ENCODE measurements at regions not wholly inside any gene's neighbourhood (a gene's known extent, or its start where the extent isn't known, plus 50 kb on each side); places are given as distances from the start of the nearest gene placed in this dataset.

DNA sequence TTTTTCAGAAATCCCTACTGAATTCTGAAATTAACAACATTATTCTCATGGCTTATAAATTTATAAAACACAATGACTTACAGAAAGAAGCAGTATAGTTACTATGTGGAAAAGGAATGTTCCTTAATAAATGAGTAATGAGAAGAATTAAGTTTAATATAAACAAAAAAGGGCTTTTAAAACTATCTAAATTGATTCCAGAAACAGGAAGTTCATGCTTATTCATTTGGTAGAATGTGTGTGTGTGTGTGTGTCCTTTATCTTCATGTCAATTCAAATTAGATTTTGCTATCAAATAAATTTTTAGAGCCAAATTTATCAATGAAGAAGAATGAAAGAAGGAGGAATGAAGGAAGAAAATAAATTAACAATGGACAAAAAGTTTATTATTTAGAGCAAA, 440.8 kb upstream of the LRRTM4 start:
- TF ChIP-seq, protein P1, sequence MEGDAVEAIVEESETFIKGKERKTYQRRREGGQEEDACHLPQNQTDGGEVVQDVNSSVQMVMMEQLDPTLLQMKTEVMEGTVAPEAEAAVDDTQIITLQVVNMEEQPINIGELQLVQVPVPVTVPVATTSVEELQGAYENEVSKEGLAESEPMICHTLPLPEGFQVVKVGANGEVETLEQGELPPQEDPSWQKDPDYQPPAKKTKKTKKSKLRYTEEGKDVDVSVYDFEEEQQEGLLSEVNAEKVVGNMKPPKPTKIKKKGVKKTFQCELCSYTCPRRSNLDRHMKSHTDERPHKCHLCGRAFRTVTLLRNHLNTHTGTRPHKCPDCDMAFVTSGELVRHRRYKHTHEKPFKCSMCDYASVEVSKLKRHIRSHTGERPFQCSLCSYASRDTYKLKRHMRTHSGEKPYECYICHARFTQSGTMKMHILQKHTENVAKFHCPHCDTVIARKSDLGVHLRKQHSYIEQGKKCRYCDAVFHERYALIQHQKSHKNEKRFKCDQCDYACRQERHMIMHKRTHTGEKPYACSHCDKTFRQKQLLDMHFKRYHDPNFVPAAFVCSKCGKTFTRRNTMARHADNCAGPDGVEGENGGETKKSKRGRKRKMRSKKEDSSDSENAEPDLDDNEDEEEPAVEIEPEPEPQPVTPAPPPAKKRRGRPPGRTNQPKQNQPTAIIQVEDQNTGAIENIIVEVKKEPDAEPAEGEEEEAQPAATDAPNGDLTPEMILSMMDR (conservative IDR thresholded peaks at IDR 0.05) = no peak
- Mint-ChIP-seq H3K36me3 (ENCODE audit: low read depth) (no peaks in the 10 kb centered on the region), H3K9me3 (peaks cover 10% of the 10 kb centered on the region), H3K27ac (no peak overlapping the region), H3K27me3 (ENCODE audit: insufficient read depth) (no peaks in the 10 kb centered on the region), H3K4me3 (no peak overlapping the region), H3K4me1 (no peaks in the 10 kb centered on the region)
- no peaks in the 10 kb centered on the region for H3K27me3 ChIP-seq (ENCODE audit: control insufficient read depth, insufficient read depth, low read length, poor library complexity, severe bottlenecking)
- no peaks in the 10 kb centered on the region for H3K9me3 ChIP-seq (ENCODE audit: control insufficient read depth, low read length)
- no peak for DNase-seq
- H3K4me1 ChIP-seq (ENCODE audit: control insufficient read depth, insufficient read depth, low read length) = no peaks in the 10 kb centered on the region
- no peaks in the 10 kb centered on the region for H3K36me3 ChIP-seq (ENCODE audit: control insufficient read depth, insufficient read depth, low read length)
- no peak overlapping the region for H3K9ac ChIP-seq (ENCODE audit: extremely low read depth, low read length, poor library complexity, severe bottlenecking)
- no peak overlapping the region for H3K4me3 ChIP-seq (ENCODE audit: low read length)
- H3K27ac ChIP-seq (ENCODE audit: low read depth, low read length) = no peak overlapping the region

DNA sequence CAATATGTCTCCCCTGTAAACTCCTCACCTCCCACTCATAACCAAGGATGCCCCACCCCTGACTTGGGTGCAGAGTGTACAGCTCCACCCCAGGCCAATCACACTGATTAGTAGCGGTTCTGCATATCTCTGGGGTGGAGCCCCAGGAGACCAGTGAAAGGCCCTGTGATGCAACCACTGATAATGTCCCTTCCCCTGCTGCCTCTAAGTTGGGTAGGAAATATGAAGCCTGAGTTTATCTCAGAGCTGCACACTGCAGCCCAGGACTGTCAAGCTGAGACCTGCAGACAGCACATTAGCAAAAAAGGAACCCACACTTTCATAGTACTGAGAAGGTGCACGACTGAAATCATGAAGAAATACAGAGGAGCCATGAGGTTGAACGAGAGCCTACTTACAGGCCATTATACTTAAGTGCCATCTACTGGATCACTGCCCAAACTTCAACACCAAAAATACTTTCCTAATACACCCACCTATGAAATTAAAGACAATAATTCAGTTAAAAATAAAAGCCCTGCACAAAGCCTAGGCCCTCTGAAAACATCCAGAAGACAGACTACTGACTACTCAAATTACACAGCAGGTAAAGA, 455.4 kb upstream of the LRRTM4 start:
- Mint-ChIP-seq H3K36me3 (ENCODE audit: low read depth) (peaks cover 3% of the 10 kb centered on the region), H3K9me3 (peaks cover 54% of the 10 kb centered on the region), H3K27ac (no peak overlapping the region), H3K27me3 (ENCODE audit: insufficient read depth) (no peaks in the 10 kb centered on the region), H3K4me1 (peaks cover 2% of the 10 kb centered on the region), H3K4me3 (no peak overlapping the region)
- Histone ChIP-seq H3K27me3 (ENCODE audit: control insufficient read depth, insufficient read depth, low read length, poor library complexity, severe bottlenecking) (no peaks in the 10 kb centered on the region), H3K36me3 (ENCODE audit: control insufficient read depth, insufficient read depth, low read length) (no peaks in the 10 kb centered on the region), H3K4me1 (ENCODE audit: control insufficient read depth, insufficient read depth, low read length) (no peaks in the 10 kb centered on the region), H3K9ac (ENCODE audit: extremely low read depth, low read length, poor library complexity, severe bottlenecking) (no peak overlapping the region), H3K9me3 (ENCODE audit: control insufficient read depth, low read length) (peaks cover 33% of the 10 kb centered on the region), H3K4me3 (ENCODE audit: low read length) (no peak overlapping the region), H3K27ac (ENCODE audit: low read depth, low read length) (no peak overlapping the region)
- WGBS, 2 experiments (ENCODE audit: insufficient coverage in 1 of 2, insufficient read length in 1 of 2) = 84% methylated on average over 3 of the region's 3 CpGs; no CpG with 5 or more reads in 1 of the 2 experiments
- DNase-seq = no peak
- TF ChIP-seq, protein P1 (conservative IDR thresholded peaks at IDR 0.05) = peak; percentile 70

DNA sequence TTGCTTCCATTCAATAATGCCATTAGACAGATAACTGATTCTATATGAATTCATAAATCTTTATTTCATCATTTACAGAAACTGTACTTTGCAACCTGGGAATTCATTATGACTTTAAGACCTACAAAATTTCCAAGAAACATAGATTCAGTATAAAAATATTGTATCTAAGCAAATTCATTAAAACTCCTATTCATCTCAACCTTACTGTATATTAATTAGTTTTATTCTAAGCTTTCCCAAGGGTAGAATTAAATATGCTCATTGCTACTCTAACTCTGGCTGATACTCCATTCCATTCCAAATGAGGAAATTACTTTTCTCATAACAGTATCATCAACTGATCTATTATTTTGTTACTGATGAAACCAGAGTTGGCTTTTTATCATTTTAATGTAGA, 473.0 kb upstream of the LRRTM4 start:
- H3K4me3 ChIP-seq (ENCODE audit: low read length) = no peak overlapping the region
- Mint-ChIP-seq H3K27ac (no peak overlapping the region), H3K9me3 (no peaks in the 10 kb centered on the region), H3K36me3 (ENCODE audit: low read depth) (no peaks in the 10 kb centered on the region), H3K27me3 (ENCODE audit: insufficient read depth) (no peaks in the 10 kb centered on the region), H3K4me1 (no peaks in the 10 kb centered on the region), H3K4me3 (no peak overlapping the region)
- no peaks in the 10 kb centered on the region for H3K27me3 ChIP-seq (ENCODE audit: control insufficient read depth, insufficient read depth, low read length, poor library complexity, severe bottlenecking)
- no peak overlapping the region for H3K9ac ChIP-seq (ENCODE audit: extremely low read depth, low read length, poor library complexity, severe bottlenecking)
- H3K27ac ChIP-seq (ENCODE audit: low read depth, low read length) = no peak overlapping the region
- no peaks in the 10 kb centered on the region for H3K9me3 ChIP-seq (ENCODE audit: control insufficient read depth, low read length)
- TF ChIP-seq, protein P1 (conservative IDR thresholded peaks at IDR 0.05) = no peak
- no peak for DNase-seq
- no peaks in the 10 kb centered on the region for H3K4me1 ChIP-seq (ENCODE audit: control insufficient read depth, insufficient read depth, low read length)
- H3K36me3 ChIP-seq (ENCODE audit: control insufficient read depth, insufficient read depth, low read length) = no peaks in the 10 kb centered on the region
